Endodermal cell (in vitro differentiated cells): ENCODE measurements at regions not wholly inside any gene's neighbourhood (a gene's known extent, or its start where the extent isn't known, plus 50 kb on each side); places are given as distances from the start of the nearest gene placed in this dataset.
"Not testable (repeated sequence)": the region's sequence is repeated elsewhere in the genome, so short reads cannot be mapped to it uniquely, and the experiment has no call there.

Source experiments
- DNase-seq: peaks from one replicate; pipeline ENCODE4 v3.0.0-alpha.2; 2017
- H3K27ac ChIP-seq: 2 replicates; pipeline ENCODE4 v1.5.1; 2013; ENCODE audit warnings: mild to moderate bottlenecking, low read depth, low read length, moderate library complexity
- H3K27me3 ChIP-seq: 2 replicates; pipeline ENCODE4 v1.6.1; 2013; ENCODE audit warnings: mild to moderate bottlenecking, low read length, moderate library complexity; ENCODE audit not compliant: insufficient read depth, control insufficient read depth, poor library complexity, severe bottlenecking
- H3K36me3 ChIP-seq: 2 replicates; pipeline ENCODE4 v1.7.0; 2013; ENCODE audit warnings: mild to moderate bottlenecking, low read length, moderate library complexity; ENCODE audit not compliant: control insufficient read depth, insufficient read depth
- H3K4me1 ChIP-seq: one replicate; pipeline ENCODE4 v1.7.0; 2013; ENCODE audit warnings: low read length; ENCODE audit not compliant: control insufficient read depth, insufficient read depth
- H3K4me3 ChIP-seq: 2 replicates; pipeline ENCODE4 v1.5.1; 2013; ENCODE audit warnings: mild to moderate bottlenecking, low read length, moderate library complexity
- H3K9ac ChIP-seq: 2 replicates; pipeline ENCODE4 v1.6.1; 2013; ENCODE audit warnings: mild to moderate bottlenecking, low read length, moderate library complexity; ENCODE audit not compliant: poor library complexity, severe bottlenecking; ENCODE audit errors: extremely low read depth
- H3K9me3 ChIP-seq: 2 replicates; pipeline ENCODE4 v1.6.1; 2013; ENCODE audit warnings: mild to moderate bottlenecking, low read length, moderate library complexity; ENCODE audit not compliant: control insufficient read depth
- H3K27ac Mint-ChIP-seq: 2 replicates; pipeline ENCODE4 v1.8.0; 2020; ENCODE audit warnings: mixed read lengths
- H3K27me3 Mint-ChIP-seq: 2 replicates; pipeline ENCODE4 v1.8.0; 2021; ENCODE audit warnings: mild to moderate bottlenecking, mixed read lengths; ENCODE audit not compliant: insufficient read depth
- H3K36me3 Mint-ChIP-seq: 2 replicates; pipeline ENCODE4 v1.8.0; 2020; ENCODE audit warnings: low read depth, mixed read lengths
- H3K4me1 Mint-ChIP-seq: 2 replicates; pipeline ENCODE4 v1.8.0; 2020; ENCODE audit warnings: mixed read lengths
- H3K4me3 Mint-ChIP-seq: 2 replicates; pipeline ENCODE4 v1.8.0; 2020; ENCODE audit warnings: mild to moderate bottlenecking, moderate library complexity, mixed read lengths
- H3K9me3 Mint-ChIP-seq: 2 replicates; pipeline ENCODE4 v1.8.0; 2020; ENCODE audit warnings: mild to moderate bottlenecking, mixed read lengths
- WGBS, 2 experiments: methylation state at CpG; one replicate each; pipeline versions ENCODE4 v1.1.5 to v1.1.7; 2013; ENCODE audit warnings: missing lambda C conversion rate in 2 of 2, mixed read lengths in 1 of 2; ENCODE audit not compliant: insufficient coverage in 1 of 2, insufficient read length in 1 of 2; 5-methylcytosine and 5-hydroxymethylcytosine counted together
- TF ChIP-seq, protein P1 (sequence below): fragments of 200-600 bp; sonication (generic); conservative IDR thresholded peaks from 2 replicates; pipeline ENCODE4 v1.5.0; 2021; ENCODE audit warnings: antibody characterized with exemption, mild to moderate bottlenecking

DNA sequence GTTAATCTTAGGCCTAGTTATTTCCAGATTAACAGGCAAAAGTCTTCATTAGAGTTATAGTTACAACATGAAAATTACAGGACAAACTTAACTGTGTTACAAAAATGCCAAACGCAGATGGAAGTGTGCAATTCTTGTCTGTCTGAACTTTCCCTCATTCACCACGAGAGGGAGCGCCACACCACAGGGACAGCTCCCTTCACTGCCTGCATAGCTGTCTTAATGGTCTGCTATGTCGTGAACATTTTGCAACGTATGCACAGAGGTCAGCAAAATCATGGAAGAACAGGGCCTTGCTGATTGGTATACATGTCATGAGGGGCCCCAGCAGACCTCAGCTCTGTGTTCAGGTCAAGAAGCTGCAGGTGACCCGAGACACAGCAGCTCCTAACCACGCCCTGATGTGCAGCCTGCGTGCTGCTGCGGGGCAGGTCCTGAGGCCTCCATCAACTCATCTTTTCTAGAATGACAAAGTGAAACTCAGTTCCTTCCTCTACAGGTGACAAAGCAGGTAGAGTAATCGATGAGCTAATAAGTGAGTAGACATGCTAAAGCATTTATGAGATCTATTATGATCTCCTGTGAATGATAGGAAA is 78.8 kb upstream of the ATP8B1 start:
- no peaks in the 10 kb centered on the region for H3K4me1 Mint-ChIP-seq
- no peak overlapping the region for H3K27ac Mint-ChIP-seq
- Histone ChIP-seq H3K36me3 (no peaks in the 10 kb centered on the region), H3K4me1 (no peaks in the 10 kb centered on the region), H3K9ac (no peak overlapping the region), H3K9me3 (peaks cover 34% of the 10 kb centered on the region), H3K27ac (no peak overlapping the region), H3K27me3 (no peaks in the 10 kb centered on the region), H3K4me3 (no peak overlapping the region)
- H3K9me3 Mint-ChIP-seq = peaks cover 39% of the 10 kb centered on the region
- no peak overlapping the region for H3K4me3 Mint-ChIP-seq
- TF ChIP-seq, protein P1, sequence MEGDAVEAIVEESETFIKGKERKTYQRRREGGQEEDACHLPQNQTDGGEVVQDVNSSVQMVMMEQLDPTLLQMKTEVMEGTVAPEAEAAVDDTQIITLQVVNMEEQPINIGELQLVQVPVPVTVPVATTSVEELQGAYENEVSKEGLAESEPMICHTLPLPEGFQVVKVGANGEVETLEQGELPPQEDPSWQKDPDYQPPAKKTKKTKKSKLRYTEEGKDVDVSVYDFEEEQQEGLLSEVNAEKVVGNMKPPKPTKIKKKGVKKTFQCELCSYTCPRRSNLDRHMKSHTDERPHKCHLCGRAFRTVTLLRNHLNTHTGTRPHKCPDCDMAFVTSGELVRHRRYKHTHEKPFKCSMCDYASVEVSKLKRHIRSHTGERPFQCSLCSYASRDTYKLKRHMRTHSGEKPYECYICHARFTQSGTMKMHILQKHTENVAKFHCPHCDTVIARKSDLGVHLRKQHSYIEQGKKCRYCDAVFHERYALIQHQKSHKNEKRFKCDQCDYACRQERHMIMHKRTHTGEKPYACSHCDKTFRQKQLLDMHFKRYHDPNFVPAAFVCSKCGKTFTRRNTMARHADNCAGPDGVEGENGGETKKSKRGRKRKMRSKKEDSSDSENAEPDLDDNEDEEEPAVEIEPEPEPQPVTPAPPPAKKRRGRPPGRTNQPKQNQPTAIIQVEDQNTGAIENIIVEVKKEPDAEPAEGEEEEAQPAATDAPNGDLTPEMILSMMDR = peak; percentile 96
- WGBS, 2 experiments = 17 to 56% methylated on average over 5 to 10 of the region's 10 CpGs
- peaks cover 9% of the 10 kb centered on the region for H3K36me3 Mint-ChIP-seq
- H3K27me3 Mint-ChIP-seq = peaks cover 7% of the 10 kb centered on the region
- DNase-seq = peak; percentile 82

DNA sequence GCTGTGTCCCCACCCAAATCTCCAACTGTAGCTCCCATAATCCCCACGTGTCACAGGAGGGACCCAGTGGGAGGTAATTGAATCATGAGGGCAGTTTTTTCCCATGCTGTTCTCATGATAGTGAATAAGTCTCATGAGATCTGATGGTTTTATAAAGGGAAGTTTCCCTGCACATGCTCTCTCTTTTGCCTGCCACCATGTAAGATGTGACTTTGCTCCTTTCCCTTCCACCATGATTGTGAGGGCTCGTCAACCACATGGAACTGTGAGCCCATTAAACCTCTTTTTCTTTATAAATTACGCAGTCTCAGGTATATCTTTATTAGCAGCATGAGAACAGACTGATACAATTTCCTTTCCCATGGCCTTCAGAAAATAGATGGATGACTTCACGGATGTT is 76.8 kb upstream of the ATP8B1 start:
- H3K27me3 ChIP-seq, H3K36me3 Mint-ChIP-seq, H3K4me1 Mint-ChIP-seq, H3K36me3 ChIP-seq, H3K9ac ChIP-seq, H3K27me3 Mint-ChIP-seq, H3K4me3 Mint-ChIP-seq, H3K4me1 ChIP-seq, H3K27ac ChIP-seq, H3K4me3 ChIP-seq, H3K27ac Mint-ChIP-seq, DNase-seq: not testable (repeated sequence)
- 93 to 100% methylated on average over 1 to 4 of the region's 4 CpGs for WGBS, 2 experiments
- peaks cover 40% of the 10 kb centered on the region for H3K9me3 ChIP-seq
- H3K9me3 Mint-ChIP-seq = peaks cover 45% of the 10 kb centered on the region

DNA sequence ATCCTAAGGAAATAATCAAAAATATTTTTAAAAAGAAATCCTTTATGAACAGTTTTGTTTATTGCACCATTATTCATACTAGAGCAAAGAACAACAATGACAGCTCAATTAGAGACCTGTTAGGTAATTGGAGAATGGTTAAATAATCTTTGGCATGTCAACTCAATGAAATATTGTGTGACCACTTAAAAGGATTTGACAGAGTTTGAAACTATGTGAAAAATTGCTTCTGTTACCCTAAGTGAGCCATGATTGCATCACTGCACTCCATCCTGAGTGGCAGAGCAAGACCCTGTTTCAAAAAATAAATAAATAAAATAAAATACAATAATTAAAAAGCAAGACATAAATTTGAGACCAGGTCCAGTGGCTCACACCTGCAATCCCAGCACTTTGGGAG is 66.1 kb upstream of the ATP8B1 start:
- H3K36me3 ChIP-seq = no peaks in the 10 kb centered on the region
- DNase-seq = no peak
- Mint-ChIP-seq H3K27me3 (peaks cover 1% of the 10 kb centered on the region), H3K27ac (no peak overlapping the region), H3K4me1 (no peaks in the 10 kb centered on the region), H3K9me3 (peaks cover 23% of the 10 kb centered on the region), H3K36me3 (no peaks in the 10 kb centered on the region), H3K4me3 (no peak overlapping the region)
- no peak overlapping the region for H3K27ac ChIP-seq
- peaks cover 25% of the 10 kb centered on the region for H3K9me3 ChIP-seq
- no peak overlapping the region for H3K4me3 ChIP-seq
- TF ChIP-seq, protein P1 = no peak
- H3K9ac ChIP-seq = no peak overlapping the region
- no peaks in the 10 kb centered on the region for H3K4me1 ChIP-seq
- no peaks in the 10 kb centered on the region for H3K27me3 ChIP-seq

DNA sequence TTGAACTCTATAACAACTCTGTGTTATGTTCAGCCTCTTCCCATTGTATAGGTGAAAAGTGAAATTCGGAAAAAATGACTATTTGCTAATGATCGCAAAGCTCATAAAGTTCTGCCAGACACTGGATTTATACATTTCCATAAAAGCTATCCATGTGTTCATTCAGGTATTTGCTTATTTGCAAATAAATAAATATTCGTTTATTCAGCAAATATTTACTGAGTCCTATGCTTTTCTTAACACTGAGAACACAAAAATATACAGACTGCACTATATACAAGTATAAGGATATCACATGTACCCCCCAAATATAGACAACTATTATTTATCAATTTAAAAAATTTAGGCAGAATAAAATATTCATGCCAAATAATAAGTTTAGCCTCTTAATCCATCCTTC is 63.2 kb upstream of the ATP8B1 start:
- no peak for DNase-seq
- Histone ChIP-seq H3K4me1 (no peaks in the 10 kb centered on the region), H3K27me3 (no peaks in the 10 kb centered on the region), H3K9ac (no peak overlapping the region), H3K27ac (no peak overlapping the region), H3K36me3 (no peaks in the 10 kb centered on the region), H3K9me3 (peaks cover 3% of the 10 kb centered on the region), H3K4me3 (no peak overlapping the region)
- Mint-ChIP-seq H3K4me1 (no peaks in the 10 kb centered on the region), H3K9me3 (peaks cover 4% of the 10 kb centered on the region), H3K4me3 (no peak overlapping the region), H3K36me3 (no peaks in the 10 kb centered on the region), H3K27me3 (no peaks in the 10 kb centered on the region), H3K27ac (no peak overlapping the region)
- WGBS, 2 experiments = 77% methylated on average over 3 of the region's 3 CpGs; no CpG with 5 or more reads in 1 of the 2 experiments
- TF ChIP-seq, protein P1 = no peak
